GM12872 (cell line): ENCODE measurements at regions not wholly inside any gene's neighbourhood (a gene's known extent, or its start where the extent isn't known, plus 50 kb on each side); places are given as distances from the start of the nearest gene placed in this dataset.

Experiments used
- TF ChIP-seq, protein P1 (sequence below): IDR thresholded peaks from 3 replicates; pipeline ENCODE4 v1.5.1; 2011; ENCODE audit warnings: low read depth, mild to moderate bottlenecking, low read length, moderate library complexity; ENCODE audit not compliant: insufficient read depth

DNA sequence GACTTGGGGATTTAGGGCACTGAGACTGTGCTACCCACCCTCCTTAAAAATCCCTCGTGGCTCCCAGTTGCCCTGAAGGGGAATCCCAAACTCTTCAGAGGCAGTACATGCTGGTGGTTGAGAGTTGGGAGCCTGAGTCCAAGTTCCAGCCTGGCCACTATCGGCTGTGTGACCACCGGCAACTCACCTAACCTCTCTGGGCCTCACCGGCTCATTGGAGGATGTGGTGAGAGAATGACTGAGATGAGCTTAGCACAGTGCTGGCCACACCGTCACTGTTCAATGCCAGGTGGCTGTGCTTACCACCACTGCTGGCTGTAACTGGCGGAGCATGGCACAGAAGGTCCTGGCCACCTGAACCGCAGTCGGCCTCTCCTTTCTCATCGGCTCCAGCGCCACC, 200.2 kb downstream of the C9orf50 start:
- TF ChIP-seq, protein P1, sequence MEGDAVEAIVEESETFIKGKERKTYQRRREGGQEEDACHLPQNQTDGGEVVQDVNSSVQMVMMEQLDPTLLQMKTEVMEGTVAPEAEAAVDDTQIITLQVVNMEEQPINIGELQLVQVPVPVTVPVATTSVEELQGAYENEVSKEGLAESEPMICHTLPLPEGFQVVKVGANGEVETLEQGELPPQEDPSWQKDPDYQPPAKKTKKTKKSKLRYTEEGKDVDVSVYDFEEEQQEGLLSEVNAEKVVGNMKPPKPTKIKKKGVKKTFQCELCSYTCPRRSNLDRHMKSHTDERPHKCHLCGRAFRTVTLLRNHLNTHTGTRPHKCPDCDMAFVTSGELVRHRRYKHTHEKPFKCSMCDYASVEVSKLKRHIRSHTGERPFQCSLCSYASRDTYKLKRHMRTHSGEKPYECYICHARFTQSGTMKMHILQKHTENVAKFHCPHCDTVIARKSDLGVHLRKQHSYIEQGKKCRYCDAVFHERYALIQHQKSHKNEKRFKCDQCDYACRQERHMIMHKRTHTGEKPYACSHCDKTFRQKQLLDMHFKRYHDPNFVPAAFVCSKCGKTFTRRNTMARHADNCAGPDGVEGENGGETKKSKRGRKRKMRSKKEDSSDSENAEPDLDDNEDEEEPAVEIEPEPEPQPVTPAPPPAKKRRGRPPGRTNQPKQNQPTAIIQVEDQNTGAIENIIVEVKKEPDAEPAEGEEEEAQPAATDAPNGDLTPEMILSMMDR: no peak

DNA sequence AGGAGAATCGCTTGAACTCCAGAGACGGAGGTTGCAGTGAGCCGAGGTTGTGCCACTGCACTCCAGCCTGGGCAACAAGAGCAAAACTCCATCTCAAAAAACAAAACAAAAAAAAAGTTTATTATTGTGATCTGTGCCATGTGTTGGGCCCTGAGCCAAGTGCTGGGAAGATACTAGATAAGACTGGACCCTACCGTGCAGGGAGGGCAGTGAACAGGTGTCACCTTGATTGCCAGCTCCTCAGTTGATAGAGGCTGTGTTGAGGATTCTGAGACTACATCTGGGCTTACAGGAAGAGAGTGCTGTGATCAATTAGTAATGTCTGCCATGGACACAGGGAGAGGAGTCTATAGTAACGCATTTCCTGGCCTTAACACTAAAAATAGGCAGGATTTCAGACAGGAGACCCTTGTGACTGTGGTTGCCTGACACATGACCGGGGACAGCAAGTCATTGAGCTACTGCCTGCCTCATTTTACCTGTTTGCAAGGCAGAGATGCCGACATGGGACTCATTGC, 201.5 kb downstream of the C9orf50 start:
- TF ChIP-seq, protein P1: no peak

DNA sequence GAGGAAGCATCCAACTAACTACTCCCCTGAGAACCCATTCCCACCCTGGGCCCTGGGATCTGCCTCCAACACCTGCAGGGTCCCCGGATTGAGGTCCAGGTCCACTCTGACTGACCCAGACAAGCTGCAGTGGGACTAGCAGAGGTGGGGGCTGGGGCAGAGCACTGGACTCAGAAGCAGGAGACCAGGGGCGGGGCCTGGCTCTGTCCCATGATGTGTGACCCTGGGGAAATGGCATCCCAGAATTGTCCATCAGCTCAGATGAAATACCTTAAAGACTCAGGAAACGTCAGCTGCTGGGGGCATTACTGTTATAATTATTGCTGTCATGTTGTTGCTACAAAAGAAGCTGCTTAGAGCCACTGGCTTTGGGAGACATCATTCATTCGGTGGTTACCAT, 202.4 kb downstream of the C9orf50 start:
- TF ChIP-seq, protein P1: no peak

DNA sequence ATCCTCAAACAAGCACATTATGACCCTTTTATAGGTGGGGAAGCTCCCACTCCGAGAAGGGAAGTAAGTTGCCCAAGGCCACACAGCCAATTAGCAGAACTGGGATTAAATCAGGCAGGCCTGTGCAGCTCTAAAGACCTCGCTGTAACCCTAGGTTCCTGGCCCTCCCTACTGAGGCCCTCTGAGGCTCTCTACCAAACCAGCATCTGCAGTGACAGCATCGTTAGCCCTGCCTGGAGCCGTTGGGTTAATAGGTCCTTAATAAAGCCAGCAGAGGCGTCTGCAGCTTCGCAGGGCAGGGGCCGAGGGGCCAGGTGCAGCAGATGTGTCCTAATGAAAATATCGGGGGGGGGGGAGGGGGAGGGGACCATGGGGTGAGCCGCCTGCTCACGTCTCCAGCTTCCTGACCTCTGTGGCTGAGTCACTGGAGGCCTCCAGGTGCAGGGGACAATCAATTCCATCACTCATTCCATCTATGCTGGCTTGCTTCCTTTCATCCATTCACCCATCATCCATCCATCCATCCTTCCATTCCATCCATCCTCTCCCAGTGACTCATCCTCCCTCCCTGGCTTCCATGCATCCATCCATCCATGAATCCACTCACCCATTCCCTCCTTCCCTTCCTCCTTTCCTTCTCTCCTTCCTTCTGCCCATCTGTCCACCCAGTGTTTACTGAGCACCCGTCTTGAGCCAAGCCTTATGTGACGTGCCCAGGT, 203.9 kb downstream of the C9orf50 start:
- TF ChIP-seq, protein P1: no peak

DNA sequence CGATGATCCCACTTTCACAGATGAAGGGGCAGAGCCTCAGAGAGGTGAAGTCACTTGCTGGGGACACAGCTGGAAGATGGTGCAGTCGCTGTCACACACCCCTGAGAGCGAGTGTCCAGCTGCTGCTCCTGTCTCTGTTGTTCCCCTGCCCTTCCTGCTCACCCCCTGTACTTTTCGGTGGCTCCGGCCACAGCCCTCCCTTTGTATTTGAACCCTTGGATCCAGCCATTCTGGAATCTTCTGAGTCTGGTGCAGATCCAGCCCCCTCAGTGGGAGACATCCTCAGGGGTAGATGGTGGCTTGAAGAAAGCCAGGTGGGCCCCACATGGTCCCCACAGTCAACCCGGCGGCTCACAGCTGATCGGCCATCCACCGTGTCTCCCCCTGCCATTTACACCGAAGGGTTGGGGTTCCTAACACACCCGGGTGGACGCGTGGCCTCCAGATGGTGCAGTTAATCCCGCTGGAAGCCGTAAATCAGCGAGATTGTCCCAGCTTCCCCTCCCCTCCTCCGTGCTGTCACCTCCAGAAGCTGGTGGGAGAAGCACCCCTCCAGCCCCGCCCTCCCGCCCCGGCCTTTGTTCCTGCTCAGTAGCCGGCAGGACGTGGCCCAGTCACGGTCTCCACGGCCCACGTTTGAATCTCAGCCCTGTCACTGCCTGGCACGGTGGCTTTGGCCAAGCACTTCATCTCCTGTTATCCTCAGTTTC, 204.8 kb downstream of the C9orf50 start:
- TF ChIP-seq, protein P1: no peak

DNA sequence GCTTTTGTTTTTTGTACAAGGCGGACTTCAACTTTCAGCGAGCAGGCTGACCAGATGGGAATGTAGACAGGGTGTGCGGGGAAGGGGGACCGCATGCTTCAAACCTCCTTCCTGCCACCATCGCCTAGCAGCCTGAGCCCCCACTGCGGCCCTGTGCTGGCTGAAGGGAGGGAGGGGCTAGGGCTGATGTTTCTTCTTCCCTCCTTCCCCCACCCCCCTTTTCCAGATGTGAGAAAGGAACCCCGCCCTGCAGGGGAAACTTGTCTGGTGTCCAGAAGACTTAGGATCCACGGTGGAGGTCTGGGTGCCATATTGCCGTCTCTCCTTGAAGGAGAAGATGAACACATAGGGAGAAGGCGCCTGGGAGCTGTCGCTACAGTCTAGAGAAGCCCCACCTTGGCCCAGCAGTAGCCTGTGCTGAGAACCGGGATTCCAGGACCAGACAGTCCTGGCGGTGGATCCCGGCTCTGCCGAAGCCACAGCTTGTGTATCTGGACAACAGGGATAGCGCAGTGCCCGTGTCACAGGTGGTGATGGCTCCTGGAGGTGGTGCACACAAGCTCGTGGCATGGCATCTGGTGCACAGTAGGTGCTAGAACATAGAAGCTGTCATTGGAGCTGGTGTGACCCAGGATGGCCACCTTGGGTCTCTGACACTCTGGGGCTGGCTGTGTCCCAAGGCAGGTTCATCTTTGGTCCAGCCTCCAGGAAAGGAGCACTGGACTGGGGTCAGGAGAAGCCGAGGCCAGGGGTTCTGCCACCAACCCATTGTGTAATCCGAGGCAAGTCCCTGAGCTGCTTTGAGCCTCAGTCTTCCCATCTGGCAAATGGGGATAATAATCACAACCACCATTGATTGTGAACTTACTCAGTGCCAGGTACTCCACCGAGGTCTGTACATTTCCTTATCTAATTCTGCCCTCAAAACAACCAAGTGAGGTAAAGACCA, 205.6 kb downstream of the C9orf50 start:
- TF ChIP-seq, protein P1: no peak
